GOT3 (cell line): ENCODE measurements at regions not wholly inside any gene's neighbourhood (a gene's known extent, or its start where the extent isn't known, plus 50 kb on each side); places are given as distances from the start of the nearest gene placed in this dataset.

Source experiments
- DNase-seq: peaks from one replicate; lab custom pipeline; 2025; ENCODE audit warnings: mixed read lengths; lab: John Stamatoyannopoulos, UW

DNA sequence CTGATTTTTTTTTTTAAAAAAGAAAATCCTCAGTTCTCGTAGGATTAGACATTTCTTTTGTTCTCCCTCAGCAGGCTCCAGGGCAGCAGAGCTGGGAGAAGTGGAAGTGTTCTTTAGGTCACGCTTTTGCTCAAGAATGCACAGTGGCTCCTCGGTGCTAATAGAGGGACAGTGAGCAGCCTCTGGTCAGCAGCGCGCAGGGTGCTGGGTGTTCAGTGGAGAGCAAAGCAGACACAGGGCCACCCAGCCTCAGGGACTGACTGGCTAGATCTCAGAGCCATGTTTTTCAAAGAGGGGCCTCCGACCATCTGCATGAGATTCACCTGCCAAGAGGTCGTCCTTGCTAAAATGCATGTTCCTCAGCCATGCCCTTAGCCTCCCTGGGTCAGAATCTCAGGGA lies 218.8 kb downstream of the HAUS1 start:
- no peak for DNase-seq

DNA sequence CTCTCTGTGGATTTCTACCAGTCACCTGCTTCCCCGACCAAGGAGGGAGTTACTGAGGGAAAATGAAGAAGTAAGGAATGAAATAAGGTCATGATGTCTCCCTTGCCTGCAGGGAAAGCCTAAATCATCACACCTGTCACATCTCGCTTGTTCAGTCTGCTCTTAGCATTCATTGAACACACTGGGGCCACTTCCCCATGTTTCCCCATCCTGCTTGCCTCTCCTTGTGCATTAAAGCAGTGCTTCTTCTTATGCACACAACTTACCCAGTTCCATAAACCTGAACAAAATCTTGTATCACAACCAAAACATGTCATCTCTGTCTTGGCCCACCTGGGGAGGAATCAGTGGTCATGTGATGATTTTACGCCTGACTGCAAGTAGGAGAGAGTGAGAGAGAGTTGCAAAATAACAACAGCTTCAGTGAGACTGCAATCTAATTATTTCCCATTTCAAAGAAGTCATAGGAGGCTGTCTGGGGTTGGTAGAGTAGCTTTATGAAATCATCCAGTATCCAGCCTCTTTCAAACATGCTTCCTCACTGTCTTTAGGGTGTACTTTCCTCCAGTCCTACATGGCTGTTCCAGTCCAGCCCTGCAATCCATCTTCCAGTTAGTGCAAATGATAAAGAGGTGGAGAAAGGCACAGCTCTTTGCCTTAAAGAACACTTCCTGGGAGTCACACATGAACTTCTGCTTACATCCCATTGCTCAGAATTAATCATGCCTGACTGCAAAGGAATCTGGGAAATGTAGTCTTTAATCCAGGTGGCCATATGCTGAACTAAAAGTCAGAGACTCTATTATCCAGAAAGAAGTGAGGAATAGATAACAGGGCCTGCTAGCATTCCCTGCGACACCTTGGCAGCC lies 220.1 kb downstream of the HAUS1 start:
- no peak for DNase-seq

DNA sequence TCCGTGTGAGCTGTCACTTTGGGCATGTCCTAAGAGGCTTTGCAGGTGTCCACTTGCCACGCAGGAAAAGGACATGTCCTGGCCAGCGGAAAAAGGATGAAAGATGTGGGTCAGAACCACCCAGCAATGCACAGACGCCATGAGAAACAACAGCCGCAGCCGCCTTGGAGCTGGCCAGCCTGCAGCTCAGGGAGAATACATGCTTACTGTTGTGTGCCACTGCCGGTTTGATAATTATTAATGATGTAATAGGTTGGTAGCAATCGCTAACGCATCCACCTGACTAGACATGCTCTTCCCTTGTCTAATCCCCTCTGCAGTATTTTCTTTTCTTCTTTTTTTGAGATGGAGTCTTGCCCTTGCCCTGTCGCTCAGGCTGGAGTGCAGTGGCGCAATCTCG lies 221.7 kb downstream of the HAUS1 start:
- no peak for DNase-seq

DNA sequence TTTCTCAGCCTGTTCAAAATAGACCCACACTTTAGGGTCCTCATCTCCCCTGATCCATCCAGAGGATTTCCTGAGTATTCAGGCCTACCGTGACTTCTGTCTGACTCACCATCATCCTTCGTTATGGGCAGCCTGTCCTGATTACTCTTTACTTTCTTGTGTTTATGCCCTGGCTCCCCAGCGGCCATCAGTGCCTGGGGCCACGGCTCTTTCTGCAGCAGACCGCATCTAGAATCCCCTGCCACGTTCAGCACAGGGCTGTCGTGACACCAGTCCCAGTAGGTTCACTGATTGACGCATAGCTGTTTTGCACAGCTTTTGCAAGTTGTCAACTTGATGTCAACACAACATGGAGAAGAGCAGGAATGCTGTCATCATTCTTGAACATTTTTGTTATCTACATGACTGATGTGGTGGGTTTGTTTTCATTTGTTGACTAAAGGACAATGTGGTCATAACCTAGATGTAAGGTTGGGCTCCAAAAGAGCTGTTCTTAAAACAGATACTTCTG lies 225.6 kb downstream of the HAUS1 start:
- no peak for DNase-seq

DNA sequence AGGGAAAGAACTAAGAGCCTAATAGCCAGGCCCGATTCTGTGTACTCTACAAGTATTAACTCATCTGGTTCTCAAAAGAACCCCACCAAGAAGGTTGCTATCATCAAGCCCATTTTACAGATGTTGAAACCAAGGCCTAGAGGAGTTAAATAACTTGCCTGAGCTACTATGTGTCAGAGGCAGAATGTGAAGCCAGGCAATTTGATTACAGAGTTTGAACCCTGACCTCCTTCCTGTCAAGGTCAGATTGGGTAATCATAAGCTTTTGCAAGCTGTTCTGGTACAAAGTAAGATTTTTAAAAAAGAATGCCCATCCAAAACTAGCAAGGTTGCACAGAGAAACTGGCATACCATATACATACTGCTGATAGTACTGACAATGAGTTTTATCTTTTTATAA lies 227.1 kb downstream of the HAUS1 start:
- DNase-seq = no peak

DNA sequence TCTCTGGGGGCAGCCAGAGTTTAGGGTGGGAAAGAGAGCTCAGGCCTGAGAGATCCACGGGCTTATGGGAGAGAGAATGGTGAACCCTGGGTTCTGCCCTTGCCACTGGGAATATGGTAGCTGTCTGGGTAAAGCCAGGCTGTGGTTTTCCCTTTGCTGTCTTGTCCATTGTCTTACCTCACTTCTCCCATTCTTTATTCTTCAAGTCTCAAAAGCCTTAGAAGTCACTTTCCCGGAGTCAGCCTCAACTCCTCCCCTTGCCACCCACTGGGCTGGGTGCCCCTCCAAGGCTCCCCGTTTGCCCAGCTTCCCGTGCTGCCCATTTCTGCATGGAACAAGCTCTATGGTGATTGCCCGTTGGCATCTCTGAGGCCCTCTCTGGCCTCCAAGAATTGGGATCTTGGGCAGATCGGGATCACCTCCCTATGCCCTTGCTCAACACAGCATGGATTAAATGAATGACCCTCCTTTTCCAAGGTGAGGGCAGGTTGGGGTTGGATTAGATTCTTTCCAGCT lies 228.2 kb downstream of the HAUS1 start:
- DNase-seq = no peak

DNA sequence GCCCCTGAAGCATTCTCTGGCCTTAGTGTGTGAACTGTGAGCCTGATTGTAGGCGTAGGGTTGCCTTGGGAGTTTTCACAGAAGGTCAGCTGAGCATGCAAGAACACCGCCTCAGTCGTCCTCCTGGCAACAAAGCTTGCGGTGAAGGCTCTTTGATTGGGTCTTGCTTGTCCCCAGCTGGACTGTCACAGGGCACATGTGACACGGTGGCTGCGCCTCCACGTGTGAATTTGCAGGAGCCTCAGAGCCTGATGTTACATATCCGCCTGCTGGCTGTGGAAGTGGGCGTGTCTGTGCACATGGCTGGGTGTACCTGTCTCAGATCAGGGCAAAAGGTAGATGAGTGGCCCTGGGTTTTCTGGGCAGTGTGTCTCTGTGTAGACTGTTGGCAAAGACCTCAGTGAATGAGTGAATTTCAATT lies 228.7 kb downstream of the HAUS1 start:
- no peak for DNase-seq

DNA sequence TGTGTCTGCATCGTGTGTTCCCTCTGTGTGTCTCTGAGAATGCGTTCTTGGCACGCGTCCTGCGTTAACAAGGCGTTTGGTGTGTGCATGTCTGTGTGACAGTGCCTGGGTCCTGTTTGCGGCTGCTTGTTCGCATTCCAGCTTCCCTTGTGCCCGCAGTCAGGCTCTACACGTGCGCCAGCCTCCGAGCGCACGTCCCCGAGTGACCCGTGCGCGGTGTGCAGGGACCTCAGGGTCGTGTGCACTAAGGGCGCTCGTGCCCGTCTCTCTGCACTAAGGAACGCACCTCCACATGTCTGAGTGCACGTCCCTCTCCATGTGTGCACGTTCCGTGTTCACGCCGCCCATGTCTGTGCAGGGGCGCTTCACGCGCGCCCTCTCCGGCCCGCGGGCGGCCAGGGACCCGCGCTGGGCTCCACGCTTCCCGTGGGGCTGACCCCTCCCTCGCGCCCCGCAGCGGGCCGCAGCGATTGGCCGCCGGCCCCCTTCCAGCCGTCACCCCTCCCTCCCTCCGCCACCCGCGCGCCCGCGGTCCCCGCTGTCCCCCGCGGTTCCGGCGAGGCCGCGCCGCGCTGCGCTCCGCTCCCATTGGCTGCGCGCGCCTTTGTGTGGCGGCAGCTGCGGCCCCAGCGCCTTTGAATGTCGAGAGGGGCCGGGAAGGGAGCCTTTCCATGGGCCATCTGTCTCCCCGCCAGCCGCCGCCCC lies 229.4 kb downstream of the HAUS1 start:
- no peak for DNase-seq

DNA sequence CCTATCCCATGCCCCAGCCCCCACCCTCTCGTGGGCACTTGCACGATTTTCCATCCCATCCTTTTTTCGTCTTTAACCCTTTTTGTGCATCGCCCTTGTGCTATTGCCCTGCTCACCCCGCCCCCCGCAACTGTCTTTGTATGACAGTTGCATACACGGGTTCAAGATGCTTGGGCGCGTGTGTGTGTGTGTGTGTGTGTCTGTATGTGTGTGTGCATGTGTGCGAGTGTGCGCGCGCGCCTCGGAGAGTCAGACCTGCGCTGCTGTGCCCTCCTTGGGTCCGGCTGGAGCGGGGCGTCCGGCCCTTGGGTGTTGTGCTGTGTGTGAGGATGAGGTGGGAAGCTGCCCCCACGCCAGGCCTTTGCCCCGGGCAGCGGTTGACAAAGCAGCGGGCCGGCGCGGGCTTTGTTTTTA lies 230.7 kb downstream of the HAUS1 start:
- DNase-seq = no peak

DNA sequence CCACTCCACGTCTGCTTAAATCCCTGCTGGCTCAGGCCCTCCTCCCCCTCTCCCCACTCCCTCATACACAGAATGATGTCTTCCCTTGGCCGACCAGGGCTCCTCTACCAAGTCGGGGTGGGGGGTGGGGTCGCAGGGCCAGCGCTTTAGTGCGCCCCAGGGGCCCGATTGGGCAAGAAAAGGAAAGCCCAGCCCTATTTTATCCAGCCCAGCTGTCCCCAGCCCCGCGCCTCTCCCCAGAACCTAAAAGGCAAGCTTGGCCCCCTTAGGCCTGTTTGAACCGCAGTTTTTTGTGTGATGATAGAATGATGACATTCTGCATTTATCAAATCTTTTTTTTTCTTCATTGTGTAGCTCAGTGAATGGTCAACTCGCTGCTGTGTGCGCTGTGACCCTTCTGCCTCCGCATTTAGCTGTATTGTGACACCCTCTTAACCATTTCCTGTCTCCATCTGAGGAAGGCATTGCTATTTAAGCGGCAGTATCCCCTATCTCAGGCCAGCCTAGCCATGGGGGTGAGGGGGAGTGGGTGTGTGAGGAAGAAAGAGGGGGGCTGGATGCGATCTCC lies 231.4 kb downstream of the HAUS1 start:
- DNase-seq = no peak

DNA sequence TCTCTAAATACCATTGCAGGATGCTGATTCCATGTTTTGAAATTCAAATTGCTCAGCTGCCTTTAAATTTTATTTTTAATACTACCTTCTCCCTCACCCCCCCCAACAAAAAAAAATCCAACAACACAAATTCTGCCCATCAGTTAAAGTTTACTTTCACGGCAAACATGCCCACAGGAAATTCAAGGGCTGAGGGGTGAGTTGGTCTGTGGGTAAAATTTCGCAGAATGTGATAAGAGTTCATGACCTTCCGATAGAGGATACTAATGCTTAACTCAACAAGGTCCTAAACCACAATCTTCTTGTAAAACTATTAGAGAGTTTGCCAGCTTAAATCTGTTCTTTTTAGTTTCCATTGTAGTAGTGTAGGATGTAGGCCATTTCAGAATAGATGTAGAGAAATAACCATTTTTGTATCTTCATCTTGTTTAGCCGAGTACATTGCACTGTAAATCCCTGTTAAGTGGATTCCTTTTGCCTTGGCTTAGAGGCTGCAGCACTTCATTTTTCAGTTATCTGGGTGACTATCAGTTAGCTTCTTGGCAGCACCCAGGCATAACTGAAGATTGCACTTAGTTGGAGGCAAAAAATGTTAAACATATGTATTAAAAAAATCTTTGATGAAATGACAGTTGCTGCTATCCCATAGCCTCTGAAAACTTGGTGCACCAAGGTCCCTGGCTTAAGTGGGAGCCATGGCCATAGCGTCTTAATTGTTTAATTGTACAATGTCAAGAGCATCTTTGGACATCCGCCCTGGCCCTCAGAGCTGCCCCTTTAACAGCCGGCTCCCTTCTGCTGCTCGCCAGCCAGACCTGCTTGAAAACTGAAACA lies 232.3 kb downstream of the HAUS1 start:
- DNase-seq = no peak

DNA sequence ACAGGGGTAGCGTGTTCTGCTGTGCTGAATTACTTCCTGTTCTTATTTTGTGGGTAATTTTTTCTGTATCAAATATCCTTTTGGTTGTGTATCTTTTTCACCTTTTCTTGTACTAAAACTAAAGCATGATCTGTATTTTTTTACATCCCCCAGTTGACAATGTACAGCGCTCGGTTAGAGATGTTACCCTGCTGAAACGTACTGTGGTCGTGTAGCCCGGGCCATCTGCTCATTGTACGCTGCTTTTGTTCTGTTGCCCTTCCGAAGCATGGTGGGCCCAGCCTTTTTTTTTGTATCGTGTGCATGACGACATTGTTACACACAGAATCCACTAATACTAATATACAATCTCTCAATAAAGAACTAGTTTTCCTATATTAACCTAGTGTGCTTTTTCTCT lies 233.1 kb downstream of the HAUS1 start:
- DNase-seq = no peak

DNA sequence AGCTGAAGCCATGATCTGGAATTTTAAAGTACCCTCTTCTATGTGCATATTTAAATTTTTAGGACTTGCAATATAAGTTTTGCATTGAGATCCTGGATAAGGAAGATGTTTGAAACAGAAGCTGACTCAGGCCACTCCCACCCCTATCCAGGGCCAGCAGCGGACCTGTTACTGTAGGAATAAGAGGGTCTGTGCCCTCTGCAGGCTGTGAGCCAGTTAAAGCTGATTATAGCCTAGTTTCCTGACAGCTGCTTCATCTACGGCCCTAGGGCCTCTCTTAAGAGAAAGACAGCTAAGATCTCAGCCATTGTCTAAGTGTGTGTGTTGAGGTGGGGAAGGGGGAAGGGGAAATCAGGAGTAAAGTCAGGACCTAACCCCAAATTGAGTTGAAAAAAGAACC lies 234.0 kb downstream of the HAUS1 start:
- no peak for DNase-seq

DNA sequence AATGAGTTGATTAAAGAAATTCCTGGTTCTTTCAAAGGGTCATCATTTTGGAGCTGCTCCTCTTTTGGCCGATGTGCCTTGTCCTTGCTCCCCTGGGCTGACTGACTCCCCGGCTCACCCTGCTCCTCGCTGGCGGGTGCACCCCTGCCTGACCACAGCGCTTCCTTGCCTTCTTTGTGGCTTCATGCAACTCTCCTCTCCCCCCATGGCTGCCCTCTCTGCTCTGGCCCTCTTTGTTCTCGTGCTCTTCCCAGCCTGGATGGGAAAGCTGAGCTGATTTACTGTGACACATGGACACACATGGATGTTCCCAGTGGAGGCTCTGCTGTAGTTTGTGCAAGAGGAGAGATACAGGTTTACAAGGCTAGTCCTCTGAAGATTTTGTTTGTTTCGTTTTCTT lies 234.6 kb downstream of the HAUS1 start:
- no peak for DNase-seq

DNA sequence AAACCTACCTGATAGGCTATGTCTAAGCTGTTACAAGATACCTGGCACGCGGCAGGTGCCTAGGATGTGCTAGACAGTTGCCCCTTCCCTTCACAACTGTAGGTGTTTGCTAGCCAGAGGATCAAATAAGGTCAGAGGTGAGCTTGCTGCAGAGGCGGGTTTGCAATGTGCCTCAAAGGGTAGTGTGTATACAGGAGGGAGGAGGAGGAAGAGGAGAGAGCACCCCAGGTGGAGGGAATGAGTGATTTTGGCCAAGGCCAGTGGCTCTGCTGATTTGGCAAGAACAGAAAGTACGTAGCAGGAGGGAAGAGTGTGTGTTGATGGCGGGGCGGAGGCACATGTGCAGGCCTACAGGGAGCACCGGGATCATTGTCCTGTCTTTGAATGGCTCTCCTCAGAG lies 236.5 kb downstream of the HAUS1 start:
- DNase-seq = no peak

DNA sequence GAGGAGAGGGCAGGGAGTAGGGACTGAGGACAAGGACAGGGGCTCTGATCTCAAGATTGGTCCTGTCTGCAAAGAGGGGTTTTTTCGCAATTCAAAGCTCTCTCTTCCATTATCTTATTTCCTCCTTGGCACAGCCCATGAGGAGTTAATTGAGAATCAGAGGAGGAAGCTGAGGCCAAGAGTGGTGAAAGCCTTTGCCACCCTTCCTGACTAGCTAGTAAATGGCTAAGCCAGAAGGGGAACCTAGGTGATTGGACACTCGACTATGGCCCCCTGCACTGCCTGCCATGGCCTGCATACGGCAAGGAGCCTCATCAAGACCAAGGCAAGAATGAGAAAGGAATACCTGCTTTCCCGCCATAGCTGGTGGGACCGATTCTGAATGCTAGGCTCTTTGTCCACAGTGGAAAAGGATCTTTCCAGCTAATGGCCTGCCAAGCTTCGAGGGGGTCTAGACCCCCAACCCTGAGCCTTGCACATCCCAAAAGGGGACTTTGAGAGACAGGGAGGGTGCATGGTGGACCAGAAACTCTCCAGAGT lies 237.9 kb downstream of the HAUS1 start:
- DNase-seq = no peak

DNA sequence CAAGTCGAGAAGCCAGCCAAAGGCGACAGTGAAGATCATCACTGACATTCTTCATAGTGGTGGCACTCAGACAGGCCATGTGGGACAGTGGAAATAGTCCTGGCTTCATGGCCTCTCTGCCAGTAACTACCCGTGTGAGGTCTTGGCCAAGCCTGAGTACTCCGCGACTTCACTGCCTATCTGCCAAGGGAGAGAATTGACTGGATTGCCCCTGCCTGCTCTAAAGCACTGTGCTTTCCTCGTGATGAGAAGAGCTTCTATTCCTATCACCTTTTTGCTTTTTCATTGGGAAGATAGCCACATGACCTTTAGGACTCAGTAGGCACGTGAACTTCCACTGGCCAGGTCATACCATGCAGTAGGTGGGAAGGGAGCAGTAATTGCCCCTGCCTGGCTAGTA lies 239.3 kb downstream of the HAUS1 start:
- no peak for DNase-seq

DNA sequence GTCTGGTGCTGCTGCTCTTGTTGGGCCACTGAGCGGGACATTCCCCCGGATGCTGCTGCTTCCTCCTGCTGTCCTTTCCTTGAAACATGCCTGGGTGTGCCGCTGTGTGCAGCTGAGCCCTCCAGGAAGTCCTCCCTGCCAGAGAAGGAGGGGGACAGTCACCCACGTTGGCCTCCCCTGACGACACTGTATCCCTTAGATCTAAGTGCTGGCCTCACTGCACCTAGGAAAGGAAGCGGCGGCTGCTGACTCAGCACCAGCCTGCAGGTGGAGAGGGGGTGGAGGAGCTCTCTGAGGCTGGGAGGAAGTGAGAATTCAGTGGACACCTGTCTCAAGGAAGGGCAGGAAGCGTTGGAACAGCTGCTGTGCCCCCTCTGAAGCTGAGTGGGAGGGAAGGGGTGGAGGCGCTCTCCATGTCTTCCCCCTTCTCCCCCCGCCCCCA lies 239.8 kb downstream of the HAUS1 start:
- DNase-seq = no peak

DNA sequence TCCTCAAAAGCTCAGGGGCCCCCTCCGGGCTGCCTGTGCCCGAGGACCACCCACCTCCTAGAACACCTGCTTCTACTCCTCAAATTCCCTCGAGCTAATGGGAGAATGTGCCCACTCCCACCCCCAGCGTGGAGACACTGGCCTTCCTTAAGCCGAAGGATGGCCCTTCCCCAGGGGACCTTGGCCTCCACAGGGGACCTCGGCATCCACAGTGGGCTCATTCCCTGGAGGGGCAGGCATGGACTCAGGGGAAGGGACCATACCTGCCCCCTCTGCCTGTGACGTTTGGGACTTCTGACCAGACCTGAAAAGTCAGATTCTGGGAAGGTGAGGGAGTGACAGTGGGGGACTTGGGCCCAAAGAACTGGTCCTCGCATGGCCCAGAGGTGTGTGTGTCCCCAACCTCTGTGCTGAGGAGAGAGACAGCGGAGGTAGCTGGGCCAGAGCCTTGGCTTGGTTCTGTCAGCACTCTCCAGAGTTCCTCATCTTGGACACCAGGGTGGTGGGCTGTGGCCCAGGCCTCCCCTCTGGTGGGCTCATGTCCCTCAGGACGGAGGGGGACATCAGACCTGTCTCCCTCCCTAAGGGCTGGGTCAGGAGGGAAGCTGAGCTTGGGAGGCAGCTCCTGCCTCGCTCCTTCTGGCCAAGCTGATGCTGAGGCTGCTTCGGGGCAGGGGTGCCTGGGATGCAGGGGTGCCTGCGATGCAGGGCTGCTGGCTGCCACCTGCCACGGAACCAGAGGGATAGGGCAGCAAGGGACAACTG lies 240.4 kb downstream of the HAUS1 start:
- no peak for DNase-seq

DNA sequence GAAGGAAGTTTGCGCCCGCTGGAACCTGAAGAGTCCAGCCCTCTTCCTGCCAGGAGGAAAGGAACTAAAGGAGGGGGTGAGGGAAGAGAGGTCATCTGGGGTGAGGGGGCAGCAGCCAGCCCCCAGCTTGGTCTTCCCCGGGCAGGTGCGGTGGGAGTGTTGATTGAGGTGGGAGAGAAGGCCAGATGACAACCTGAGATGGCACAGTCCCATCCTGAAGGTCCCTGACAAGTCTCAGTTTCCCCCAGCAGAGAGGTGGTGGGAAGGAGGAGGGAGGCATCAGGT lies 240.9 kb downstream of the HAUS1 start:
- no peak for DNase-seq

DNA sequence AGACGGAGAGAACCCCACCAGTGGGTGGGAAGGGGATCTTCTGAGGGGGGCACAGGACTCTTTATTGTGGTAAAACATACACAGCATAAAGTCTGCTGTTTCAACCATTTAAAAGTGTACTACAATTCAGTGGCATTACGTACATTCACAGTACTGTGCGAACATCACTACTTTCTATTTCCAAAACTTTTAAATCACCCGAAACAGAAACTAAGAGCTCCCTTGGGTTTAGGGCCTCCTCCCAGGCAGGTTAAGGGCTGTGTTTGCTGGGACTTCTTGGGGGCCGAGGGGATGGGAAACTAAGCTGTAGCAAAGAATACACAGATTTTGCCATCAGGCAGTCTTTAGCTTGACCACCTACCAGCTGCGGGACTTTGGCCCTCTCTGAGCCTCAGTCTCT lies 242.0 kb downstream of the HAUS1 start:
- DNase-seq = no peak
